Karpas-422 (cell line): ENCODE measurements at regions not wholly inside any gene's neighbourhood (a gene's known extent, or its start where the extent isn't known, plus 50 kb on each side); places are given as distances from the start of the nearest gene placed in this dataset.

Experiments
- DNase-seq: peaks from one replicate; pipeline ENCODE4 v3.0.0-alpha.2; 2015
- H2AFZ ChIP-seq: fragments of 200-600 bp; sonication (generic); 2 replicates; pipeline ENCODE4 v1.6.1; 2014; ENCODE audit warnings: antibody characterized with exemption, low read length, mixed read lengths
- H3K27ac ChIP-seq: fragments of 200-600 bp; sonication (generic); 2 replicates; pipeline ENCODE4 v1.5.1; 2014; ENCODE audit warnings: mild to moderate bottlenecking, low read length, moderate library complexity
- H3K27me3 ChIP-seq: fragments of 200-600 bp; sonication (generic); 2 replicates; pipeline ENCODE4 v1.6.1; 2014; ENCODE audit warnings: low read length, mixed read lengths
- H3K36me3 ChIP-seq: fragments of 200-600 bp; sonication (generic); 2 replicates; pipeline ENCODE4 v1.6.1; 2014; ENCODE audit warnings: low read length, mixed read lengths; ENCODE audit not compliant: insufficient read depth
- H3K4me1 ChIP-seq: fragments of 200-600 bp; sonication (generic); 2 replicates; pipeline ENCODE4 v1.6.1; 2014; ENCODE audit warnings: mild to moderate bottlenecking, low read length, mixed read lengths
- H3K4me2 ChIP-seq: fragments of 200-600 bp; sonication (generic); 2 replicates; pipeline ENCODE4 v1.6.1; 2014; ENCODE audit warnings: low read length, low read depth, mild to moderate bottlenecking; ENCODE audit not compliant: poor library complexity, severe bottlenecking
- H3K4me3 ChIP-seq: fragments of 200-600 bp; sonication (generic); 2 replicates; pipeline ENCODE4 v1.5.1; 2014; ENCODE audit warnings: mild to moderate bottlenecking, antibody characterized with exemption, low read length, mixed read lengths
- H3K79me2 ChIP-seq: fragments of 200-600 bp; sonication (generic); 2 replicates; pipeline ENCODE4 v1.6.1; 2014; ENCODE audit warnings: mild to moderate bottlenecking, low read length, mixed read lengths
- H3K9ac ChIP-seq: fragments of 200-600 bp; sonication (generic); 2 replicates; pipeline ENCODE4 v1.6.0; 2014; ENCODE audit warnings: low read length
- H3K9me2 ChIP-seq: fragments of 200-600 bp; sonication (generic), shearing (Covaris generic); replicated peaks from 2 replicates; pipeline ENCODE4 v1.6.0; 2014; ENCODE audit warnings: mild to moderate bottlenecking, low read length, moderate library complexity; ENCODE audit not compliant: insufficient read depth
- H3K9me3 ChIP-seq: fragments of 300-700, 200-600 bp; sonication (generic); 2 replicates; pipeline ENCODE4 v1.6.1; 2014; ENCODE audit warnings: low read length, mixed read lengths
- H4K20me1 ChIP-seq: fragments of 200-600 bp; sonication (generic); 2 replicates; pipeline ENCODE4 v1.6.1; 2014; ENCODE audit warnings: mild to moderate bottlenecking, antibody characterized with exemption, low read length, low read depth; ENCODE audit not compliant: insufficient read depth

- Histone ChIP-seq H3K9ac (no peak overlapping the region), H4K20me1 (no peaks in the 10 kb centered on the region), H3K27me3 (no peaks in the 10 kb centered on the region), H3K4me3 (no peak overlapping the region), H3K79me2 (no peaks in the 10 kb centered on the region), H2AFZ (no peak overlapping the region), H3K4me2 (no peak overlapping the region), H3K4me1 (no peaks in the 10 kb centered on the region), H3K9me2 (no peaks in the 10 kb centered on the region), H3K9me3 (no peaks in the 10 kb centered on the region), H3K27ac (no peak overlapping the region), H3K36me3 (no peaks in the 10 kb centered on the region)
- DNase-seq: no peak
Observed at GRCh38 chr6:155980014-155980767, 524.6 kb upstream of the NOX3 start.

GRCh38 chr6:155975506-155975905 lies 519.9 kb upstream of the NOX3 start:
- Histone ChIP-seq H4K20me1 (no peaks in the 10 kb centered on the region), H3K4me2 (no peak overlapping the region), H3K9ac (no peak overlapping the region), H2AFZ (no peak overlapping the region), H3K9me3 (no peaks in the 10 kb centered on the region), H3K4me3 (no peak overlapping the region), H3K79me2 (no peaks in the 10 kb centered on the region), H3K27ac (no peak overlapping the region), H3K36me3 (no peaks in the 10 kb centered on the region), H3K4me1 (no peaks in the 10 kb centered on the region), H3K9me2 (no peaks in the 10 kb centered on the region), H3K27me3 (no peaks in the 10 kb centered on the region)
- DNase-seq: no peak

DNA sequence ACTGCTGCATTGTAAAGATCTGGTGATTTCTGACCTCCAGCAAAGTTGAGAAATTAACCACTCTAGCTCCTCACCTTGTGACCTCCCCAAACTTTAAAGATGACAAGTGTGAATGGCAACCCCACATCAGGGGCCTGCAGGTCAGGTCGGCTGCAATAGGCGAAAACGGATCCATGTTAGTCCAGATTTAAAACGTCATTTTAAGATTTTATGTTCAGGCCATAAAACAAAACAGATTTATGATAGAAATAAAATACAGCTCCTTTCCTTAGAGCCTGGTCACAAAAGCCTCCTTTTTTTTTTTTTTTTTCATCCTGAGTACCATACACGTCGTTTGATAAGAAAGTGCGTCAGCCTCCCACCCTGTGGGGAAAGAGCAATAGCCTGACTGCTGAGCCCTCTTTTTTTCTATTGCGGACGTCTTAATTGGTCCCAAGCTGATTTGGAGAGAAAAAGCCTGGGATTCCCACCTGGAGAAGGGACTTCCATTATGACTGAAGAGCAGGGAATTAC lies 519.2 kb upstream of the NOX3 start:
- no peak for DNase-seq
- Histone ChIP-seq H3K4me2 (no peak overlapping the region), H3K79me2 (no peaks in the 10 kb centered on the region), H3K27me3 (no peaks in the 10 kb centered on the region), H3K9ac (no peak overlapping the region), H3K27ac (no peak overlapping the region), H4K20me1 (no peaks in the 10 kb centered on the region), H3K4me1 (no peaks in the 10 kb centered on the region), H3K36me3 (no peaks in the 10 kb centered on the region), H3K9me2 (no peaks in the 10 kb centered on the region), H3K9me3 (no peaks in the 10 kb centered on the region), H3K4me3 (no peak overlapping the region), H2AFZ (no peak overlapping the region)

DNA sequence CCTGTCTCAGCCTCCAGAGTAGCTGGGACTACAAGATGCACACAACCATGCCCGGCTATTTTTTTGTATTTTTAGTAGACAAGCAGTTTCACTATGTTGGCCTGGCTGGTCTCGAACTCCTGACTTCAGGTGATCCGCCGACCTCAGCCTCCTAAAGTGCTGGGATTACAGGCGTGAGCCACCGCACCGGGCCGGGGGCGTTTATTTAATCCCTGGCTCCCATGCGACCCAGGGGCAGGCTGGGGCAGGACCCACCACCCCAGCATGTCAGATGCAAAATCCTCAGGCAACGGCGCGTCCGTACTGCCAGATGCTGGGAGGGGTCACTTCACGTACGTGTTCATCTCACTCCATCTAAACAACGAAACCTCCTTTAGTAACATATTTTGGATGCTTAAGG lies 518.7 kb upstream of the NOX3 start:
- no peak for DNase-seq
- H4K20me1 ChIP-seq: no peaks in the 10 kb centered on the region
- no peak overlapping the region for H3K4me3 ChIP-seq
- H3K27ac ChIP-seq: no peak overlapping the region
- H3K36me3 ChIP-seq: no peaks in the 10 kb centered on the region
- H3K4me2 ChIP-seq: no peak overlapping the region
- no peaks in the 10 kb centered on the region for H3K27me3 ChIP-seq
- no peaks in the 10 kb centered on the region for H3K79me2 ChIP-seq
- no peaks in the 10 kb centered on the region for H3K9me3 ChIP-seq
- H3K4me1 ChIP-seq: no peaks in the 10 kb centered on the region
- H2AFZ ChIP-seq: no peak overlapping the region
- H3K9ac ChIP-seq: no peak overlapping the region
- H3K9me2 ChIP-seq: no peaks in the 10 kb centered on the region

- H3K9me2 ChIP-seq: no peaks in the 10 kb centered on the region
- no peak overlapping the region for H3K27ac ChIP-seq
- no peak for DNase-seq
- H3K4me3 ChIP-seq: no peak overlapping the region
- no peak overlapping the region for H2AFZ ChIP-seq
- H3K79me2 ChIP-seq: no peaks in the 10 kb centered on the region
- no peaks in the 10 kb centered on the region for H3K9me3 ChIP-seq
- H3K4me2 ChIP-seq: no peak overlapping the region
- no peaks in the 10 kb centered on the region for H3K36me3 ChIP-seq
- H3K27me3 ChIP-seq: no peaks in the 10 kb centered on the region
- H3K9ac ChIP-seq: no peak overlapping the region
- H4K20me1 ChIP-seq: no peaks in the 10 kb centered on the region
- H3K4me1 ChIP-seq: no peaks in the 10 kb centered on the region
Observed at GRCh38 chr6:155970876-155971708, 515.5 kb upstream of the NOX3 start.

GRCh38 chr6:155970472-155970871 lies 514.8 kb upstream of the NOX3 start:
- no peak overlapping the region for H3K4me3 ChIP-seq
- no peaks in the 10 kb centered on the region for H3K4me1 ChIP-seq
- H3K9me3 ChIP-seq: no peaks in the 10 kb centered on the region
- H3K9ac ChIP-seq: no peak overlapping the region
- H3K27ac ChIP-seq: no peak overlapping the region
- no peaks in the 10 kb centered on the region for H3K27me3 ChIP-seq
- no peak for DNase-seq
- H3K79me2 ChIP-seq: no peaks in the 10 kb centered on the region
- H3K9me2 ChIP-seq: no peaks in the 10 kb centered on the region
- H4K20me1 ChIP-seq: no peaks in the 10 kb centered on the region
- no peak overlapping the region for H2AFZ ChIP-seq
- H3K4me2 ChIP-seq: no peak overlapping the region
- H3K36me3 ChIP-seq: no peaks in the 10 kb centered on the region

DNA sequence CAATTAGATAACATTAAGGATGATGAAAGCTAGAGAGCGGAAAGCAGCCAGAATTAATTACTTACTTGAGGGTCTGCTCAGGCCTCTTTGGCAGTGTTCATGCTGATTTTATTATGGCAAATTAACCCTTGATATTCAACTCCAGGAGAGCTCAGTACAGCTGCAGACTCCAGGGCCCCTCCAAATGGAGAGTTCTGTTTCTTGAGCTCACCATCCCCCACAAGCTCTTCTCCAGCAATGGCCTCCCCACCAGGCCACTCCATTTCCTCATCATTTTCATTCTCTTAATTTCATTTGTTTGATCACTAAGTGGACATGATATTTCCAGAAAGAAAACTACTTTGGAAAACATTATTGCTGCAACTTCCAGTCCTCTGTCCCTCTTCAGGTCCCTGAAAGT lies 513.3 kb upstream of the NOX3 start:
- Histone ChIP-seq H3K9ac (no peak overlapping the region), H3K4me1 (no peaks in the 10 kb centered on the region), H3K9me2 (no peaks in the 10 kb centered on the region), H3K9me3 (no peaks in the 10 kb centered on the region), H3K4me3 (no peak overlapping the region), H2AFZ (no peak overlapping the region), H3K36me3 (no peaks in the 10 kb centered on the region), H3K27ac (no peak overlapping the region), H4K20me1 (no peaks in the 10 kb centered on the region), H3K4me2 (no peak overlapping the region), H3K27me3 (no peaks in the 10 kb centered on the region), H3K79me2 (no peaks in the 10 kb centered on the region)
- DNase-seq: no peak

GRCh38 chr6:155967322-155967721 lies 511.7 kb upstream of the NOX3 start:
- H3K9ac ChIP-seq: no peak overlapping the region
- H3K4me3 ChIP-seq: no peak overlapping the region
- 0 out of 2 replicates have a peak, but pooled peaks cover 2% of the 10 kb centered on the region for H3K27me3 ChIP-seq

More at GRCh38 chr6:155967322-155967721, 511.7 kb upstream of the NOX3 start:
- Histone ChIP-seq H3K79me2 (no peaks in the 10 kb centered on the region), H3K27ac (no peak overlapping the region), H3K9me3 (no peaks in the 10 kb centered on the region), H2AFZ (no peak overlapping the region), H3K9me2 (no peaks in the 10 kb centered on the region), H3K36me3 (no peaks in the 10 kb centered on the region), H4K20me1 (no peaks in the 10 kb centered on the region), H3K4me1 (no peaks in the 10 kb centered on the region), H3K4me2 (no peak overlapping the region)
- DNase-seq: no peak
